Endothelial cell of umbilical vein (primary cell): ENCODE measurements at regions not wholly inside any gene's neighbourhood (a gene's known extent, or its start where the extent isn't known, plus 50 kb on each side); places are given as distances from the start of the nearest gene placed in this dataset.

Experiments used
- BruUV-seq: library from RNA; stranded (reverse); fragments of 400-500 nt; replicated peaks from 2 replicates; lab custom pipeline; 2021; lab: Mats Ljungman, UMichigan
- CTCF ChIA-PET: fragments of 300-600, 350-600 bp; sonication (Branson Sonifier 250); formaldehyde crosslinking; loops from one replicate; lab custom pipeline; 2021; ENCODE audit warnings: antibody characterized with exemption, inconsistent platforms; lab: Charles Lee
- POLR2A ChIA-PET: fragments of 300-600, 350-600 bp; sonication (Branson Sonifier 250); formaldehyde crosslinking; loops from one replicate; lab custom pipeline; 2021; ENCODE audit warnings: antibody characterized with exemption, inconsistent platforms; lab: Charles Lee
- DNase-seq: peaks from one replicate; pipeline ENCODE4 v3.0.0-alpha.2; 2011; ENCODE audit warnings: low read depth, low spot score
- FAIRE-seq: peaks from 2 replicates; lab custom pipeline; 2011; peaks lifted over from hg19 to GRCh38; lab: Jason Lieb, UNC
- H2AFZ ChIP-seq: 2 replicates; pipeline ENCODE4 v1.6.0; 2012; ENCODE audit warnings: low read depth, low read length, control low read depth, inconsistent platforms
- H3K27ac ChIP-seq: 2 replicates; pipeline ENCODE4 v1.5.1; 2011; ENCODE audit warnings: low read depth, mild to moderate bottlenecking, control low read depth, low read length, moderate library complexity; ENCODE audit not compliant: insufficient read depth
- H3K27me3 ChIP-seq, 2 experiments: 2 replicates each; pipeline versions ENCODE4 v1.6.0 to v1.6.1; 2011; ENCODE audit warnings: low read length in 2 of 2, mixed read lengths in 1 of 2; ENCODE audit not compliant: control insufficient read depth in 2 of 2, insufficient read depth in 2 of 2
- H3K36me3 ChIP-seq, 2 experiments: 2 replicates in 1 of 2; 3 replicates in 1 of 2; pipeline ENCODE4 v1.5.1; 2011; ENCODE audit warnings: low read length in 2 of 2, mild to moderate bottlenecking in 1 of 2, moderate library complexity in 1 of 2; ENCODE audit not compliant: control insufficient read depth in 2 of 2, insufficient read depth in 2 of 2; ENCODE audit errors: extremely low read depth in 1 of 2
- H3K4me1 ChIP-seq: 3 replicates; pipeline ENCODE4 v1.5.1; 2011; ENCODE audit warnings: mild to moderate bottlenecking, low read length; ENCODE audit not compliant: control insufficient read depth, insufficient read depth; ENCODE audit errors: extremely low read depth
- H3K4me2 ChIP-seq: 2 replicates; pipeline ENCODE4 v1.6.1; 2011; ENCODE audit warnings: low read length, control low read depth, mixed read lengths; ENCODE audit not compliant: insufficient read depth
- H3K4me3 ChIP-seq, 3 experiments: fragments of 200-600 bp in 1 of 3; sonication (generic), shearing (Covaris generic) in 1 of 3; replicated peaks in 1 of 3; 2 replicates each; pipeline ENCODE4 v1.5.1; 2011 to 2016; ENCODE audit warnings: control low read depth in 3 of 3, low read length in 3 of 3, mild to moderate bottlenecking in 2 of 3, inconsistent platforms in 1 of 3, low read depth in 1 of 3, moderate library complexity in 1 of 3; ENCODE audit not compliant: insufficient read depth in 1 of 3
- H3K79me2 ChIP-seq: 2 replicates; pipeline ENCODE4 v1.6.0; 2012; ENCODE audit warnings: low read length, inconsistent platforms; ENCODE audit not compliant: control insufficient read depth, insufficient read depth
- H3K9ac ChIP-seq: replicated peaks from 2 replicates; pipeline ENCODE3; 2011; ENCODE audit warnings: low read length, control low read depth; ENCODE audit not compliant: insufficient read depth; ENCODE audit errors: extremely low read depth
- H3K9me1 ChIP-seq: replicated peaks from 3 replicates; pipeline ENCODE4 v1.6.0; 2011; ENCODE audit warnings: mild to moderate bottlenecking, low read length; ENCODE audit not compliant: control insufficient read depth, insufficient read depth; ENCODE audit errors: extremely low read depth
- H3K9me3 ChIP-seq: replicated peaks from 2 replicates; pipeline ENCODE4 v1.5.1; 2012; ENCODE audit warnings: low read length, inconsistent platforms; ENCODE audit not compliant: control insufficient read depth, insufficient read depth
- H4K20me1 ChIP-seq: replicated peaks from 2 replicates; pipeline ENCODE3; 2011; ENCODE audit warnings: mild to moderate bottlenecking, low read length; ENCODE audit not compliant: control insufficient read depth, insufficient read depth; ENCODE audit errors: extremely low read depth
- EZH2 ChIP-seq: IDR thresholded peaks from 2 replicates; pipeline ENCODE4 v1.6.1; 2012; ENCODE audit warnings: borderline replicate concordance, low read depth, mild to moderate bottlenecking, moderate library complexity, low read length, inconsistent platforms; ENCODE audit not compliant: severe bottlenecking
- FOS ChIP-seq: IDR thresholded peaks from 2 replicates; pipeline ENCODE4 v1.6.1; 2011; ENCODE audit warnings: mild to moderate bottlenecking, low read length, moderate library complexity, borderline replicate concordance; ENCODE audit not compliant: insufficient read depth
- GATA2 ChIP-seq: IDR thresholded peaks from 2 replicates; pipeline ENCODE4 v1.7.0; 2011; ENCODE audit warnings: low read depth, mild to moderate bottlenecking, moderate library complexity, mixed read lengths, low read length; ENCODE audit not compliant: insufficient read length, insufficient read depth
- JUN ChIP-seq: IDR thresholded peaks from 2 replicates; pipeline ENCODE4 v1.6.1; 2011; ENCODE audit warnings: borderline replicate concordance, low read depth; ENCODE audit not compliant: insufficient read length, insufficient read depth
- MYC ChIP-seq: IDR thresholded peaks from one replicate; pipeline ENCODE4 v1.6.1; 2011; ENCODE audit warnings: mild to moderate bottlenecking, low read depth, low read length
- POLR2A ChIP-seq: IDR thresholded peaks from 2 replicates; pipeline ENCODE4 v1.6.1; 2012; ENCODE audit warnings: low read depth, mild to moderate bottlenecking, control low read depth, low read length
- POLR2AphosphoS5 ChIP-seq: IDR thresholded peaks from 2 replicates; pipeline ENCODE4 v1.6.1; 2012; ENCODE audit warnings: low read depth, mild to moderate bottlenecking, control low read depth, low read length, moderate library complexity; ENCODE audit not compliant: insufficient read depth
- dilution Hi-C: fragments of 300-500 bp; cut with MboI; formaldehyde crosslinking; loops from one replicate; pipeline ENCODE4 v1.15.0; 2019; ENCODE audit warnings: low sequenced_read_pairs; ENCODE audit not compliant: extremely low pct_ligation_motif_present
- intact Hi-C: fragments of 100-400 bp; cut with micrococcal nuclease; formaldehyde crosslinking; loops from one replicate; pipeline ENCODE4 v1.10.0; 2022
- TF ChIP-seq, protein P1 (sequence below): IDR thresholded peaks from 2 replicates; pipeline ENCODE4 v1.6.1; 2011; ENCODE audit not compliant: insufficient read depth, insufficient read length
- TF ChIP-seq, protein P2 (sequence below), 2 donors: IDR thresholded peaks; 1 replicate in 1 of 2; 2 replicates in 1 of 2; pipeline ENCODE4 v1.5.1; 2011; ENCODE audit warnings: low read length in 2 of 2, mild to moderate bottlenecking in 2 of 2, moderate library complexity in 2 of 2, control low read depth in 1 of 2, inconsistent platforms in 1 of 2, low read depth in 1 of 2; ENCODE audit not compliant: insufficient read depth in 1 of 2; ENCODE audit errors: extremely low read depth in 1 of 2

DNA sequence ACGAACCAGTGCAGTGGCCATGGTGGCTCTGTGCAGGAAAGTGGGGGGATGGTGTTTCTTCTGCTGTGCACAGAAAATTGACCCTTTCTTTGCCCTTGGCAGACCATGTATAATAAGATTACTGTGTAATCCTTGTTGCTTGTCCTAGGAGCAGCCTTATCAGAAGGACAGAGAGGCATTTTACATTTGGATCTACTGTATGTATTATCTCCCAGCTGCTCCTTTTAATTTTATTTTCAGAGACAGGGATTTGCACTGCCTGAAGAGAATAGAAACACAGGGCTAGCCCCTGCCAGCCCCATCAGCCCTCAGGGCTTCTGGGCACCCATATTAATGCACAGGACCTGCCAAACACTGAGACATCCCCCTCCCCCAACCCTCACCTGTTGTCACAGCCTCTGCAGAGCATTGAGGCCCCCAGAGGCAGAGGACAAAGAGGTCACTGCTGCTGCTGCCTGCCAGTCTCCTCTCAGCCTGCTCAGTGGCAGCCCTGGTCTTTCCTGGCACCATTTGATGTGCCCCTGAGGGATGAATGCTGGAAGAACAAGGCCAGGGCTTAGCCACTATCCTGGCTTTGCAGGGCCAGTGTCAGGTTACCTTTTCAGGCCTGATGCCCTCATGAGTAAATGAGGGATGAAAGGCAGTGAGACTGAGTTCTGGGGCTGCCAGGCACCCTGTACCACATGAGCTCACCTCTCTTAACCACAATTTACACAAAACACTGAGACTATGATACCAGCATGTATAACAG is 533.4 kb downstream of the NTRK3 start:
- no peaks in the 10 kb centered on the region for H3K36me3 ChIP-seq

More for the DNA sequence above, 533.4 kb downstream of the NTRK3 start:
- Histone ChIP-seq H3K79me2 (no peaks in the 10 kb centered on the region), H3K9me1 (no peaks in the 10 kb centered on the region), H4K20me1 (no peaks in the 10 kb centered on the region), H3K4me3 (no peak overlapping the region), H3K9me3 (peaks cover 2% of the 10 kb centered on the region), H2AFZ (no peak overlapping the region), H3K4me2 (no peak overlapping the region), H3K27ac (no peak overlapping the region), H3K27me3 (no peaks in the 10 kb centered on the region), H3K9ac (no peak overlapping the region), H3K4me1 (no peaks in the 10 kb centered on the region)
- intact Hi-C loops, result no loop called here
- CTCF ChIA-PET, result no interaction called here
- POLR2A ChIA-PET, result no interaction called here
- dilution Hi-C loops, result no loop called here
- BruUV-seq, result no TSS peak
- no peak for TF ChIP-seq GATA2
- TF ChIP-seq, protein P1, sequence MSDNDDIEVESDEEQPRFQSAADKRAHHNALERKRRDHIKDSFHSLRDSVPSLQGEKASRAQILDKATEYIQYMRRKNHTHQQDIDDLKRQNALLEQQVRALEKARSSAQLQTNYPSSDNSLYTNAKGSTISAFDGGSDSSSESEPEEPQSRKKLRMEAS, result no peak
- TF ChIP-seq POLR2A, result no peak
- TF ChIP-seq POLR2AphosphoS5, result no peak
- TF ChIP-seq EZH2, result no peak
- TF ChIP-seq MYC, result no peak
- no peak for TF ChIP-seq FOS
- TF ChIP-seq, protein P2, sequence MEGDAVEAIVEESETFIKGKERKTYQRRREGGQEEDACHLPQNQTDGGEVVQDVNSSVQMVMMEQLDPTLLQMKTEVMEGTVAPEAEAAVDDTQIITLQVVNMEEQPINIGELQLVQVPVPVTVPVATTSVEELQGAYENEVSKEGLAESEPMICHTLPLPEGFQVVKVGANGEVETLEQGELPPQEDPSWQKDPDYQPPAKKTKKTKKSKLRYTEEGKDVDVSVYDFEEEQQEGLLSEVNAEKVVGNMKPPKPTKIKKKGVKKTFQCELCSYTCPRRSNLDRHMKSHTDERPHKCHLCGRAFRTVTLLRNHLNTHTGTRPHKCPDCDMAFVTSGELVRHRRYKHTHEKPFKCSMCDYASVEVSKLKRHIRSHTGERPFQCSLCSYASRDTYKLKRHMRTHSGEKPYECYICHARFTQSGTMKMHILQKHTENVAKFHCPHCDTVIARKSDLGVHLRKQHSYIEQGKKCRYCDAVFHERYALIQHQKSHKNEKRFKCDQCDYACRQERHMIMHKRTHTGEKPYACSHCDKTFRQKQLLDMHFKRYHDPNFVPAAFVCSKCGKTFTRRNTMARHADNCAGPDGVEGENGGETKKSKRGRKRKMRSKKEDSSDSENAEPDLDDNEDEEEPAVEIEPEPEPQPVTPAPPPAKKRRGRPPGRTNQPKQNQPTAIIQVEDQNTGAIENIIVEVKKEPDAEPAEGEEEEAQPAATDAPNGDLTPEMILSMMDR (IDR thresholded peaks at IDR 0.05; ENCODE audit: extremely low read depth in 1 of 2, insufficient read depth in 1 of 2, low read depth in 1 of 2, low read length in 2 of 2), result no peak
- TF ChIP-seq JUN, result no peak
- DNase-seq, result no peak
- no peak for FAIRE-seq
